Upper lobe of left lung (tissue), 6 donors: ENCODE measurements at regions not wholly inside any gene's neighbourhood (a gene's known extent, or its start where the extent isn't known, plus 50 kb on each side); places are given as distances from the start of the nearest gene placed in this dataset.

Source experiments
- ATAC-seq, 2 donors: fragments of 200-7000 bp; cut with Tn5 transposase; one replicate each; pipeline ENCODE4 v1.9.1; 2022; ENCODE audit warnings: mild to moderate bottlenecking in 2 of 2, moderate library complexity in 2 of 2; ENCODE audit not compliant: low FRiP score in 2 of 2
- DNase-seq, 2 donors: peaks; one replicate each; pipeline ENCODE4 v3.0.0-alpha.2; 2019 to 2020
- H3K27ac ChIP-seq, 4 donors: fragments of 200-600 bp; sonication (generic); one replicate each; pipeline ENCODE4 v1.5.1; 2016 to 2019
- H3K27me3 ChIP-seq, 4 donors: fragments of 200-600 bp; sonication (generic); one replicate each; pipeline ENCODE4 v1.5.1; 2017 to 2019
- H3K36me3 ChIP-seq, 4 donors: fragments of 200-600 bp; sonication (generic); one replicate each; pipeline ENCODE4 v1.5.1; 2016 to 2019
- H3K4me1 ChIP-seq, 4 donors: fragments of 200-600 bp; sonication (generic); one replicate each; pipeline ENCODE4 v1.5.1; 2018 to 2019
- H3K4me3 ChIP-seq, 4 donors: fragments of 200-600 bp; sonication (generic); one replicate each; pipeline ENCODE4 v1.5.1; 2017 to 2019; ENCODE audit warnings: mild to moderate bottlenecking in 2 of 4, moderate library complexity in 1 of 4
- H3K9me3 ChIP-seq, 4 donors: fragments of 200-600 bp; sonication (generic); one replicate each; pipeline ENCODE4 v1.5.1; 2018 to 2019
- CTCF ChIP-seq, 6 experiments: fragments of 450-650 bp in 4 of 6; fragments of 200-600 bp in 2 of 6; sonication (generic) in 2 of 6; IDR thresholded peaks; one replicate each; pipeline ENCODE4 v1.5.1; 2016 to 2019; ENCODE audit warnings: antibody characterized with exemption in 6 of 6
- EP300 ChIP-seq, 4 donors: sonication (generic); formaldehyde crosslinking; IDR thresholded peaks; one replicate each; pipeline ENCODE4 v1.5.1; 2017; ENCODE audit warnings: antibody characterized with exemption in 4 of 4, control low read depth in 2 of 4
- POLR2A ChIP-seq, 4 donors: fragments of 450-650 bp; IDR thresholded peaks; one replicate each; pipeline ENCODE4 v1.5.1; 2016 to 2017; ENCODE audit warnings: antibody characterized with exemption in 4 of 4, mild to moderate bottlenecking in 2 of 4
- POLR2AphosphoS5 ChIP-seq, 2 donors: sonication (generic); formaldehyde crosslinking; IDR thresholded peaks; one replicate each; pipeline ENCODE4 v1.5.1; 2017; ENCODE audit warnings: antibody characterized with exemption in 2 of 2
- WGBS, 2 donors: methylation state at CpG; one replicate each; pipeline ENCODE4 v1.1.5; 2017 to 2018; 5-methylcytosine and 5-hydroxymethylcytosine counted together
- donor health status: DM: no; HTN: no; CAD: no; lungs with moderate emphysema.
- donor health status: DM: no; HTN: yes; CAD: no; lungs with severe emphysema.

GRCh38 chr7:13633857-13634256 lies 355.6 kb downstream of the ETV1 start:
- no peaks in the 10 kb centered on the region for H3K9me3 ChIP-seq

GRCh38 chr7:13639396-13639795 lies 350.1 kb downstream of the ETV1 start:
- TF ChIP-seq POLR2AphosphoS5 (IDR thresholded peaks at IDR 0.05) (no peak), EP300 (IDR thresholded peaks at IDR 0.05) (no peak), CTCF (IDR thresholded peaks at IDR 0.05) (no peak), POLR2A (IDR thresholded peaks at IDR 0.05) (no peak)
- Histone ChIP-seq H3K9me3 (no peaks in the 10 kb centered on the region), H3K27me3 (no peaks in the 10 kb centered on the region), H3K36me3 (no peaks in the 10 kb centered on the region), H3K27ac (no peak overlapping the region), H3K4me3 (no peak overlapping the region), H3K4me1 (no peaks in the 10 kb centered on the region)
- WGBS, 2 donors: 55 to 63% methylated on average over 4 of the region's 4 CpGs
- DNase-seq (no peak), ATAC-seq (no peak)

More at GRCh38 chr7:13633857-13634256, 355.6 kb downstream of the ETV1 start:
- no peak overlapping the region for H3K4me3 ChIP-seq
- ATAC-seq (no peak), DNase-seq (no peak)
- no peak overlapping the region for H3K27ac ChIP-seq
- 76% methylated on average over 3 of the region's 3 CpGs for WGBS, 2 donors
- TF ChIP-seq POLR2AphosphoS5 (IDR thresholded peaks at IDR 0.05): no peak
- no peak for TF ChIP-seq EP300 (IDR thresholded peaks at IDR 0.05)
- TF ChIP-seq CTCF (IDR thresholded peaks at IDR 0.05): no peak
- H3K27me3 ChIP-seq: no peaks in the 10 kb centered on the region
- H3K36me3 ChIP-seq: no peaks in the 10 kb centered on the region
- no peaks in the 10 kb centered on the region for H3K4me1 ChIP-seq

- Histone ChIP-seq H3K27me3 (no peaks in the 10 kb centered on the region), H3K9me3 (no peaks in the 10 kb centered on the region), H3K4me1 (no peaks in the 10 kb centered on the region), H3K36me3 (no peaks in the 10 kb centered on the region), H3K4me3 (no peak overlapping the region), H3K27ac (no peak overlapping the region)
- ATAC-seq (no peak), DNase-seq (no peak)
- WGBS, 2 donors: 0 to 38% methylated on average over 1 of the region's 1 CpG
- TF ChIP-seq EP300 (IDR thresholded peaks at IDR 0.05): no peak
- no peak for TF ChIP-seq CTCF (IDR thresholded peaks at IDR 0.05)
- TF ChIP-seq POLR2A (IDR thresholded peaks at IDR 0.05): no peak
- TF ChIP-seq POLR2AphosphoS5 (IDR thresholded peaks at IDR 0.05): no peak
Observed at GRCh38 chr7:13641714-13642113, 347.8 kb downstream of the ETV1 start.

- H3K27me3 ChIP-seq: no peaks in the 10 kb centered on the region
- no peak for DNase-seq
- no peaks in the 10 kb centered on the region for H3K4me1 ChIP-seq
- ATAC-seq: no peak
- 93 to 94% methylated on average over 1 of the region's 1 CpG for WGBS, 2 donors
- no peak overlapping the region for H3K27ac ChIP-seq
- no peaks in the 10 kb centered on the region for H3K36me3 ChIP-seq
- H3K4me3 ChIP-seq: no peak overlapping the region
- no peaks in the 10 kb centered on the region for H3K9me3 ChIP-seq
- TF ChIP-seq EP300 (IDR thresholded peaks at IDR 0.05): no peak
- TF ChIP-seq POLR2A (IDR thresholded peaks at IDR 0.05): no peak
- no peak for TF ChIP-seq CTCF (IDR thresholded peaks at IDR 0.05)
- no peak for TF ChIP-seq POLR2AphosphoS5 (IDR thresholded peaks at IDR 0.05)
Observed at GRCh38 chr7:13651167-13651566, 338.3 kb downstream of the ETV1 start.

- no peak overlapping the region for H3K4me3 ChIP-seq
- H3K4me1 ChIP-seq: no peaks in the 10 kb centered on the region
- H3K9me3 ChIP-seq: peaks cover 0 to 2% (median 0%) of the 10 kb centered on the region in 4 donors
- ATAC-seq: no peak
- no peaks in the 10 kb centered on the region for H3K36me3 ChIP-seq
- TF ChIP-seq POLR2AphosphoS5 (IDR thresholded peaks at IDR 0.05) (no peak), CTCF (IDR thresholded peaks at IDR 0.05) (no peak), EP300 (IDR thresholded peaks at IDR 0.05) (no peak), POLR2A (IDR thresholded peaks at IDR 0.05) (no peak)
- H3K27me3 ChIP-seq: no peaks in the 10 kb centered on the region
- no peak for DNase-seq
- WGBS, 2 donors: 26 to 97% methylated on average over 1 of the region's 1 CpG
- no peak overlapping the region for H3K27ac ChIP-seq
Observed at GRCh38 chr7:13656330-13656729, 333.1 kb downstream of the ETV1 start.
